ENCODE measurements at regions not wholly inside any gene's neighbourhood (a gene's known extent, or its start where the extent isn't known, plus 50 kb on each side); places are given as distances from the start of the nearest gene placed in this dataset.

DNA sequence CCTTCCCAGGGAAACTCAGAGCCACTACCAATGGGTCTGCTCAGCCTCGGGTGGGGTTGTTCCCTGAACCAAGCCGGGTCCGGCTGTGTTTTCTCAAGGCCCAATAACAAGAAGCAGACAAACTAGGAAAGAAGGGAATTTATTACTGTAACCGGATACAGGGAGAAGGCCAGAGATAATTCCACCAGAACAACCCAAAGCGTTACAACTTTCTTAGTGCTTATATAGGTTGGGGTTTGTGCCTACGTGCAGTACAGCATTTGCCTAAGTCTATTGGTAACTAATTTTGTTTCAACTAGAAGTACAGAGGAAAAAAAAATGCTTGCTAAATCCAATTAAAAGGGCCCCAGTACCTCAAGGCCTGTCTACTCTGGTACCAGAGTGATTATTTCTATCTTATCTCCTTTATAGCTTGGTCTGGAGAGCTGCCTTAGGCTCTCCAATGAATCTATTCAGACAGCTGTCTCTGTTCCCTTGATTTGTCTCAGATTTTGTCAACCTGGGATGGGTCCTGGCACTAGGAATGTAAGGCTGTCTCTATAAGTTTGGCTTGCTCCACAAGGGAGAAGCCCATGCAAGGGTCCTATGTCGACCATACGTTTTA, 57.3 kb upstream of the CCDC190 start:
- intact Hi-C loops (cut with DNase I): no loop called here

GRCh38 chr1:162916821-162917613, 56.0 kb upstream of the CCDC190 start:
- TF ChIP-seq CTCF (IDR thresholded peaks at IDR 0.05) (no peak), POLR2A (IDR thresholded peaks at IDR 0.05) (no peak)
- H3K9me3 ChIP-seq (replicated peaks in 1 of 3): peaks cover 0 to 7% (median 0%) of the 10 kb centered on the region in 3 donors
- peak overlapping the region in 1 of 5 donors; percentile 57 for H3K27ac ChIP-seq
- no peaks in the 10 kb centered on the region for H3K36me3 ChIP-seq (replicated peaks in 1 of 2)
- 87 to 97% (median 88%) methylated on average over 4 to 6 of the region's 6 CpGs for WGBS, 4 donors
- intact Hi-C loops (cut with DNase I): no loop called here
- no peak overlapping the region for H3K4me3 ChIP-seq
- DNase-seq: no peak
- H3K4me1 ChIP-seq (replicated peaks in 1 of 2): no peaks in the 10 kb centered on the region
- H3K27me3 ChIP-seq: no peaks in the 10 kb centered on the region

More for the DNA sequence above, 57.3 kb upstream of the CCDC190 start:
- H3K27me3 ChIP-seq: no peaks in the 10 kb centered on the region
- H3K4me1 ChIP-seq (replicated peaks in 1 of 2): no peaks in the 10 kb centered on the region
- TF ChIP-seq POLR2A (IDR thresholded peaks at IDR 0.05): no peak
- peak overlapping the region in 1 of 5 donors; percentile 57 for H3K27ac ChIP-seq
- WGBS, 4 donors: 51 to 68% (median 56%) methylated on average over 8 of the region's 8 CpGs
- H3K9me3 ChIP-seq (replicated peaks in 1 of 3): no peaks in the 10 kb centered on the region
- no peaks in the 10 kb centered on the region for H3K36me3 ChIP-seq (replicated peaks in 1 of 2)
- no peak overlapping the region for H3K4me3 ChIP-seq
- DNase-seq: no peak

DNA sequence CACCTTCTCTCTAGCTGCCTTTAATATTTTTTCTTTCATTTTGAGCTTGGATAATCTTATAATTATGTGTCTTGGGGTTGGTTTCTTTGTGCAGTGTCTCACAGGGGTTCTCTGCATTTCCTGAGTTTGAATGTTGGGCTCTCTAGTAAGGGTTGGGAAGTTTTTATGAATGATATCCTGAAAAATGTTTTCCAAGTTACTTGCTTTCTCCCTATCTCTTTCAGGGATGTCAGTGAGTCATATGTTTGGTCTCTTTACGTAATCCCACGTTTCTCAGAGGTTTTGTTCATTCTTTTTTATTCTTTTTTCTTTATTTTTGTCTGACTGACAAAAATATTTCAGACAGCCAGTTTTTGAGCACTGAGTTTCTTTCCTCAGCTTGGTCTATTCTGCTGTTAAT, 55.4 kb upstream of the CCDC190 start:
- Histone ChIP-seq H3K27ac (no peak overlapping the region), H3K36me3 (replicated peaks in 1 of 2) (no peaks in the 10 kb centered on the region), H3K27me3 (no peaks in the 10 kb centered on the region), H3K9me3 (replicated peaks in 1 of 3) (peaks cover 0 to 13% (median 0%) of the 10 kb centered on the region in 3 donors), H3K4me1 (replicated peaks in 1 of 2) (no peaks in the 10 kb centered on the region), H3K4me3 (no peak overlapping the region)
- intact Hi-C loops (cut with DNase I): no loop called here
- DNase-seq: no peak
- TF ChIP-seq CTCF (IDR thresholded peaks at IDR 0.05): no peak
- no peak for TF ChIP-seq POLR2A (IDR thresholded peaks at IDR 0.05)
- WGBS, 4 donors: 35 to 50% (median 44%) methylated on average over 2 of the region's 2 CpGs

DNA sequence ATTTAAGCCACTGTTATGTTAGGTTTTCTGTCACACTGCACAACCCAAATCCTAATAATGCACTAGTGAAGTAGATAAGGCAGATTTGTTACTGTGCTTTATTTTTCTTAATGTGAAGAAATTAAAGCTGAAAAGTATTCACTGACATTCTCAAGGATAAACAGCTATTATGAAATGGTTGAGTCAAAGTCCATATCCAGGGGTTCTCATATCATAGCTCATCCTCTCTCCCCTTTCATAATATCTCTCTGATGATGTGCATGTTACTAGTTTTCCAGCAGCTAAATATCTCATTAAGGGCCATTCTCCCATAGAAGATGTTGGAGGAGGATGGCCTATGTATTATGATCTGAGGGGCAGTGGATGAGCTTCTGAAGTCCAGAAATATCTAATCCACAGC, 53.6 kb upstream of the CCDC190 start:
- no peak for DNase-seq
- H3K27ac ChIP-seq: no peak overlapping the region
- H3K36me3 ChIP-seq (replicated peaks in 1 of 2): no peaks in the 10 kb centered on the region
- no peaks in the 10 kb centered on the region for H3K4me1 ChIP-seq (replicated peaks in 1 of 2)
- H3K9me3 ChIP-seq (replicated peaks in 1 of 3): peaks cover 0 to 13% (median 0%) of the 10 kb centered on the region in 3 donors
- TF ChIP-seq POLR2A (IDR thresholded peaks at IDR 0.05) (no peak), CTCF (IDR thresholded peaks at IDR 0.05) (no peak)
- H3K27me3 ChIP-seq: no peaks in the 10 kb centered on the region
- H3K4me3 ChIP-seq: no peak overlapping the region
- intact Hi-C loops (cut with DNase I): no loop called here
